Liver (tissue), 8 donors: ENCODE measurements at regions not wholly inside any gene's neighbourhood (a gene's known extent, or its start where the extent isn't known, plus 50 kb on each side); places are given as distances from the start of the nearest gene placed in this dataset.

ENCODE experiments used
- DNase-seq: peaks from one replicate; pipeline ENCODE4 v3.0.0-alpha.2; 2017; ENCODE audit warnings: low spot score
- H3K27ac ChIP-seq, 2 donors: one replicate each; pipeline ENCODE4 v1.7.0; 2013; ENCODE audit warnings: inconsistent platforms in 2 of 2, low read length in 2 of 2, control low read depth in 1 of 2, low read depth in 1 of 2, mild to moderate bottlenecking in 1 of 2
- H3K27me3 ChIP-seq, 4 donors: one replicate each; pipeline versions ENCODE4 v1.6.1 to v1.7.0; 2013; ENCODE audit warnings: low read length in 3 of 4, inconsistent platforms in 1 of 4, mild to moderate bottlenecking in 1 of 4, moderate library complexity in 1 of 4; ENCODE audit not compliant: control insufficient read depth in 4 of 4, insufficient read depth in 4 of 4
- H3K36me3 ChIP-seq, 4 donors: one replicate each; pipeline versions ENCODE4 v1.6.1 to v1.7.0; 2013; ENCODE audit warnings: low read length in 3 of 4, mild to moderate bottlenecking in 3 of 4, low read depth in 1 of 4, moderate library complexity in 1 of 4; ENCODE audit not compliant: control insufficient read depth in 4 of 4, insufficient read depth in 3 of 4
- H3K4me1 ChIP-seq, 4 donors: one replicate each; pipeline versions ENCODE4 v1.6.1 to v1.7.0; 2013; ENCODE audit warnings: low read length in 3 of 4, mild to moderate bottlenecking in 3 of 4, moderate library complexity in 1 of 4; ENCODE audit not compliant: control insufficient read depth in 4 of 4, insufficient read depth in 4 of 4
- H3K4me3 ChIP-seq, 3 donors: one replicate each; pipeline versions ENCODE4 v1.6.1 to v1.7.0; 2013; ENCODE audit warnings: low read length in 3 of 3, control low read depth in 1 of 3, low read depth in 1 of 3, mild to moderate bottlenecking in 1 of 3
- H3K9ac ChIP-seq, 2 donors: one replicate each; pipeline ENCODE4 v1.7.0; 2013; ENCODE audit warnings: low read length in 2 of 2, mild to moderate bottlenecking in 2 of 2, moderate library complexity in 2 of 2, control low read depth in 1 of 2, low read depth in 1 of 2
- H3K9me3 ChIP-seq, 4 donors: one replicate each; pipeline versions ENCODE4 v1.6.1 to v1.7.0; 2013; ENCODE audit warnings: low read length in 3 of 4; ENCODE audit not compliant: control insufficient read depth in 4 of 4
- CTCF ChIP-seq: fragments of 150-350 bp; IDR thresholded peaks from 2 replicates; pipeline ENCODE4 v1.5.1; 2017; ENCODE audit warnings: improper control_type of control experiment, low read depth, low read length; ENCODE audit not compliant: missing input control
- EGR1 ChIP-seq, 2 donors: IDR thresholded peaks; 2 replicates each; pipeline ENCODE4 v1.6.1; 2016 to 2018; ENCODE audit warnings: antibody characterized with exemption in 2 of 2, low read depth in 2 of 2
- FOXA1 ChIP-seq: IDR thresholded peaks from 2 replicates; pipeline ENCODE4 v1.6.1; 2016; ENCODE audit warnings: antibody characterized with exemption
- FOXA2 ChIP-seq: IDR thresholded peaks from 2 replicates; pipeline ENCODE4 v1.6.1; 2016; ENCODE audit warnings: antibody characterized with exemption
- GABPA ChIP-seq, 2 donors: IDR thresholded peaks in 1 of 2; conservative IDR thresholded peaks in 1 of 2; 2 replicates each; pipeline ENCODE4 v1.6.1; 2016; ENCODE audit warnings: antibody characterized with exemption in 2 of 2, mild to moderate bottlenecking in 1 of 2, moderate library complexity in 1 of 2
- HNF4A ChIP-seq, 2 donors: conservative IDR thresholded peaks; 2 replicates each; pipeline ENCODE4 v1.6.1; 2016; ENCODE audit warnings: antibody characterized with exemption in 2 of 2, mild to moderate bottlenecking in 2 of 2
- HNF4G ChIP-seq: IDR thresholded peaks from 2 replicates; pipeline ENCODE4 v1.6.1; 2016; ENCODE audit warnings: antibody characterized with exemption
- JUND ChIP-seq, 2 donors: IDR thresholded peaks; 2 replicates each; pipeline ENCODE4 v1.6.1; 2016; ENCODE audit warnings: antibody characterized with exemption in 2 of 2
- MAX ChIP-seq: IDR thresholded peaks from 2 replicates; pipeline ENCODE4 v1.6.1; 2016; ENCODE audit warnings: antibody characterized with exemption
- NR2F2 ChIP-seq: IDR thresholded peaks from 2 replicates; pipeline ENCODE4 v1.6.1; 2016; ENCODE audit warnings: antibody characterized with exemption
- RXRA ChIP-seq, 2 donors: IDR thresholded peaks; 2 replicates each; pipeline ENCODE4 v1.6.1; 2017 to 2018; ENCODE audit warnings: antibody characterized with exemption in 2 of 2, mild to moderate bottlenecking in 1 of 2
- SP1 ChIP-seq: IDR thresholded peaks from 2 replicates; pipeline ENCODE4 v1.6.1; 2018; ENCODE audit warnings: antibody characterized with exemption, mild to moderate bottlenecking
- TAF1 ChIP-seq: conservative IDR thresholded peaks from 2 replicates; pipeline ENCODE4 v1.6.1; 2016; ENCODE audit warnings: antibody characterized with exemption, mild to moderate bottlenecking
- YY1 ChIP-seq: IDR thresholded peaks from 2 replicates; pipeline ENCODE4 v1.6.1; 2016; ENCODE audit warnings: antibody characterized with exemption, mild to moderate bottlenecking
- WGBS: extraction: QIAGEN DNeasy Blood & Tissue Kit; methylation state at CpG from one replicate; pipeline ENCODE4 v1.1.7; 2013; 5-methylcytosine and 5-hydroxymethylcytosine counted together
- TF ChIP-seq, protein P1 (sequence below): IDR thresholded peaks from 2 replicates; pipeline ENCODE4 v1.6.1; 2016; ENCODE audit warnings: antibody characterized with exemption
- TF ChIP-seq, protein P2 (sequence below): IDR thresholded peaks from 2 replicates; pipeline ENCODE4 v1.6.1; 2016; ENCODE audit warnings: antibody characterized with exemption
- donor health status: healthy.
- donor health status: healthy.
- donor health status: healthy.
- donor health status: healthy.
- donor health status: healthy.

DNA sequence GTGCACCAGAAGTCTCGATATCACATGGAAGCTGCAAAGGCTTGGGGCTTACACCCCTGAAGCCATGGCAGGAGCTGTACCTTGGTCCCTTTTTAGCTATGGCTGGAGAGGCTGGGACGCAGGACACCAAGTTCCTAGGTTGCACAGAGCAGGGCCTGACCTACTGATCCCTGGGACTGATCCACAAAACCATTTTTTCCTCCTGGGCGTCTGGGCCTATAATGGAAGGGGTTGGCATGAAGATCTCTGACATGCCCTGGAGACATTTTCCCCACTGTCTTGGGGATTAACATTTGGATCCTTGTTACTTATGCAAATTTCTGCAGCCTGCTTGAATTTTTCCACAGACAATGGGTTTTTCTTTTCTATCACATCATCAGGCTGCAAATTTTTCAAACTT, 286.7 kb upstream of the PTPRD start (continued):
- TF ChIP-seq FOXA2 = no peak
- no peak for TF ChIP-seq JUND (IDR thresholded peaks at IDR 0.05)
- no peak for TF ChIP-seq GABPA (IDR thresholded peaks at IDR 0.05 in 1 of 2, conservative IDR thresholded peaks at IDR 0.05 in 1 of 2)
- TF ChIP-seq YY1 = no peak
- no peak for TF ChIP-seq FOXA1

DNA sequence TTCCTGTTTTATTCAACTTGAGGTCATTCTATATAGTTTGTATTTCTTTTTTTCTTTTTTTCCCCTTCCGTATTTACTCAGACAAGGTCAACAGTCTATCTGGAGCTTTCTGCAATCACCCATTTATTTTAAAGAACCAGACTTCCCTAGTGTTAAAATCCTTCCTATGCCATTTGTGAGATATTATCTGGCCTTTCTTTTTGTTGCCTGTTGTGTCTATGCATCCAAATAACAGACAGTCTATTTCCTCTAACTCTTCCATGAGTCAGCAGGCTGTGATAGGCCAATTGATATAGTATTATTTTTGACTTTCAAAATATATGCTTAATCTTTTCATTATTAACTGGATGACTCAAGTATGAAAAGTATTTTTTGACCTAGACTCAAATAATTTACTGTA, 291.2 kb upstream of the PTPRD start:
- TF ChIP-seq, protein P1, sequence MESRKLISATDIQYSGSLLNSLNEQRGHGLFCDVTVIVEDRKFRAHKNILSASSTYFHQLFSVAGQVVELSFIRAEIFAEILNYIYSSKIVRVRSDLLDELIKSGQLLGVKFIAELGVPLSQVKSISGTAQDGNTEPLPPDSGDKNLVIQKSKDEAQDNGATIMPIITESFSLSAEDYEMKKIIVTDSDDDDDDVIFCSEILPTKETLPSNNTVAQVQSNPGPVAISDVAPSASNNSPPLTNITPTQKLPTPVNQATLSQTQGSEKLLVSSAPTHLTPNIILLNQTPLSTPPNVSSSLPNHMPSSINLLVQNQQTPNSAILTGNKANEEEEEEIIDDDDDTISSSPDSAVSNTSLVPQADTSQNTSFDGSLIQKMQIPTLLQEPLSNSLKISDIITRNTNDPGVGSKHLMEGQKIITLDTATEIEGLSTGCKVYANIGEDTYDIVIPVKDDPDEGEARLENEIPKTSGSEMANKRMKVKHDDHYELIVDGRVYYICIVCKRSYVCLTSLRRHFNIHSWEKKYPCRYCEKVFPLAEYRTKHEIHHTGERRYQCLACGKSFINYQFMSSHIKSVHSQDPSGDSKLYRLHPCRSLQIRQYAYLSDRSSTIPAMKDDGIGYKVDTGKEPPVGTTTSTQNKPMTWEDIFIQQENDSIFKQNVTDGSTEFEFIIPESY = no peak
- no peak for TF ChIP-seq FOXA1
- no peak for TF ChIP-seq EGR1 (IDR thresholded peaks at IDR 0.05; ENCODE audit: low read depth in 2 of 2)
- TF ChIP-seq, protein P2, sequence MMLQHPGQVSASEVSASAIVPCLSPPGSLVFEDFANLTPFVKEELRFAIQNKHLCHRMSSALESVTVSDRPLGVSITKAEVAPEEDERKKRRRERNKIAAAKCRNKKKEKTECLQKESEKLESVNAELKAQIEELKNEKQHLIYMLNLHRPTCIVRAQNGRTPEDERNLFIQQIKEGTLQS = no peak
- no peak for TF ChIP-seq HNF4G
- no peak for TF ChIP-seq MAX
- TF ChIP-seq YY1 = no peak
- no peak for TF ChIP-seq JUND (IDR thresholded peaks at IDR 0.05)
- no peak for TF ChIP-seq TAF1
- no peak for TF ChIP-seq FOXA2
- no peak for TF ChIP-seq HNF4A (conservative IDR thresholded peaks at IDR 0.05)
- no peak for TF ChIP-seq RXRA (IDR thresholded peaks at IDR 0.05)
- TF ChIP-seq SP1 = no peak
- TF ChIP-seq NR2F2 = no peak
- TF ChIP-seq CTCF = no peak
- DNase-seq = no peak
- H3K9me3 ChIP-seq = no peaks in the 10 kb centered on the region
- no peaks in the 10 kb centered on the region for H3K4me1 ChIP-seq
- no peak overlapping the region for H3K9ac ChIP-seq
- no peaks in the 10 kb centered on the region for H3K27me3 ChIP-seq
- WGBS = 20% methylated on average over 1 of the region's 1 CpG
- no peaks in the 10 kb centered on the region for H3K36me3 ChIP-seq
- no peak overlapping the region for H3K27ac ChIP-seq
- no peak overlapping the region for H3K4me3 ChIP-seq

GRCh38 chr9:10910779-10911178, 298.0 kb upstream of the PTPRD start:
- Histone ChIP-seq H3K9me3 (peaks cover 0 to 3% (median 1%) of the 10 kb centered on the region in 4 donors), H3K27me3 (no peaks in the 10 kb centered on the region), H3K4me1 (no peaks in the 10 kb centered on the region), H3K27ac (no peak overlapping the region), H3K4me3 (no peak overlapping the region), H3K36me3 (no peaks in the 10 kb centered on the region), H3K9ac (no peak overlapping the region)
- TF ChIP-seq, protein P2 = no peak
- TF ChIP-seq EGR1 (IDR thresholded peaks at IDR 0.05; ENCODE audit: low read depth in 2 of 2) = no peak
- no peak for DNase-seq
- WGBS = 90% methylated on average over 25 of the region's 25 CpGs
